ENCODE measurements at regions not wholly inside any gene's neighbourhood (a gene's known extent, or its start where the extent isn't known, plus 50 kb on each side); places are given as distances from the start of the nearest gene placed in this dataset.
"Not testable (repeated sequence)": the region's sequence is repeated elsewhere in the genome, so short reads cannot be mapped to it uniquely, and the experiment has no call there.

DNA sequence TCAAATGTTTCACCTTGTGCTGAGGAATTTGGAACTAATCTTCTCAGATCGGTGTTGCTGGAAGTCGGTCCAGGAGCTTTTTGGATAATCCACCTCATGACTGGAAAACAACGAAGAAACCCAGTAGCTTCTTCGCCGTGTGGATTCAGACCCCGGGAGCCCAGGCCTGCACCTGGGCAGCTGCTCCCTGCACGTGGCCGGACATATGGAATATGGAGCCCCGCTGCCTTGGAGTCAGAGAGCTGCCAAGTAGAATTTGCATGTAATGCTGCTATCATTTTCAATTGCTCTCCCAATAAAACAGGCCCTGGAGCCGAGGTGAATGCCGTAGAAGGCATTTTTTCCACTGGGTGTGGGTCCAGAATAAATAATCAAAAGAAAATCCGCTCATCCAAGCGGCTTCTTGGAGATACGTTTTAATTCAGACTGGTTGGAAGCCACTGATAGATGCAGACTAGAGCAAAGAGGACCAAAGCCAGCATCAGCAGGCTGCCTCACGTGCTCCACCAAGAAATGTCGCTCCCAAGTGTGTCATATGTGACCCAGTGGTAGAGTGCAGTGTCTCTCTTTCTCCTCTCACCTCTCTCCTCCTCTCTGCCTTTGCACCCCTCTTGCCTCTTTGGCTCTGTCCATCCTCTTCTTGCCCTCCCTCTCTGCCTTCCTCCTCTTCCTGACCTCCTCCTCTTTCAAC lies 115.3 kb downstream of the ZNF664 start:
- no peak overlapping the region for H3K4me3 ChIP-seq (ENCODE audit: low read depth, low read length)
- in situ Hi-C loops (cut with HindIII; ENCODE audit: low sequenced_read_pairs): no loop called here
- TF ChIP-seq, protein P1, sequence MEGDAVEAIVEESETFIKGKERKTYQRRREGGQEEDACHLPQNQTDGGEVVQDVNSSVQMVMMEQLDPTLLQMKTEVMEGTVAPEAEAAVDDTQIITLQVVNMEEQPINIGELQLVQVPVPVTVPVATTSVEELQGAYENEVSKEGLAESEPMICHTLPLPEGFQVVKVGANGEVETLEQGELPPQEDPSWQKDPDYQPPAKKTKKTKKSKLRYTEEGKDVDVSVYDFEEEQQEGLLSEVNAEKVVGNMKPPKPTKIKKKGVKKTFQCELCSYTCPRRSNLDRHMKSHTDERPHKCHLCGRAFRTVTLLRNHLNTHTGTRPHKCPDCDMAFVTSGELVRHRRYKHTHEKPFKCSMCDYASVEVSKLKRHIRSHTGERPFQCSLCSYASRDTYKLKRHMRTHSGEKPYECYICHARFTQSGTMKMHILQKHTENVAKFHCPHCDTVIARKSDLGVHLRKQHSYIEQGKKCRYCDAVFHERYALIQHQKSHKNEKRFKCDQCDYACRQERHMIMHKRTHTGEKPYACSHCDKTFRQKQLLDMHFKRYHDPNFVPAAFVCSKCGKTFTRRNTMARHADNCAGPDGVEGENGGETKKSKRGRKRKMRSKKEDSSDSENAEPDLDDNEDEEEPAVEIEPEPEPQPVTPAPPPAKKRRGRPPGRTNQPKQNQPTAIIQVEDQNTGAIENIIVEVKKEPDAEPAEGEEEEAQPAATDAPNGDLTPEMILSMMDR (IDR thresholded peaks at IDR 0.05; ENCODE audit: low read depth, low read length, missing control alignments): no peak
- no peak for DNase-seq (ENCODE audit: low read depth)

DNA sequence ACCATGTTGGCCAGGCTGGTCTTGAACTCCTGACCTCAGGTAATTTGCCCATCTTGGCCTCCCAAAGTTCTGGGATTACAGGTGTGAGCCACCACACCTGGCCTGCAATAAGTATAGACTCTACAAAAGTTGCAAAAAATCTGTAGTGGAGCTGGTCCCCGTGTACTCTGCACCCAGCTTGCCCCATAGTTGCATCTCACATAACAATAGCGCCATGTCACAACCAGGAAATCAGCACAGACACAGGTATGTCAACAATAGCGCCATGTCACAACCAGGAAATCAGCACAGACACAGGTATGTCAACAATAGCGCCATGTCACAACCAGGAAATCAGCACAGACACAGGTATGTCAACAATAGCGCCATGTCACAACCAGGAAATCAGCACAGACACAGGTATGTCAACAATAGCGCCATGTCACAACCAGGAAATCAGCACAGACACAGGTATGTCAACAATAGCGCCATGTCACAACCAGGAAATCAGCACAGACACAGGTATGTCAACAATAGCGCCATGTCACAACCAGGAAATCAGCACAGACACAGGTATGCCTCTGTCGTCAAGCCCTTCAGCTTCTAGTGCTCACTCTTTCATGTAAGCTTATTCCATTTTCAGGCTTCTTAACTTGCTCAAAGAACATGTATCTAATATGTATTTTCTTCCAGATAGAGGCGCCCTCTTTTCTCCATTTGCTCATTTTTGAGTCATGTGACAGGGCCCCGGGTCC lies 116.3 kb downstream of the ZNF664 start:
- in situ Hi-C loops (cut with HindIII; ENCODE audit: low sequenced_read_pairs); H3K4me3 ChIP-seq (ENCODE audit: low read depth, low read length); DNase-seq (ENCODE audit: low read depth): not testable (repeated sequence)

DNA sequence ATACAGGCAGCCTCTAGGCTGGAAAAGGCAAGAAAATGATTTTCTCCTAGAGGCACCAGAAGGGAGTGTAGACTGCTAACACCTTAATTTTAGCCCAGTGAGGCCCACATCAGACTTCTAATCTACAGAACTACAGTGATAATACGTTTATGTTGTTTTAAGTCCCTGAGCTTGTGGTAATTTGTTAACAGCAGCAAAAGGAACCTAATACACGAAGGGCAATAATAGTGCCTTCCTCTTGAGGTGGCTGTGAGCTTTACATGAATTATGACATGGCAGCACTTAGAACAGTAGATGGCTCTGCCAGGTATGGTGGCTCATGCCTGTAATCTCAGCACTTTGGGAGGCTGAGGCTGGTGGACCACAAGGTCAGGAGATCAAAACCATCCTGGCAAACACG lies 118.8 kb downstream of the ZNF664 start:
- no peak for DNase-seq (ENCODE audit: low read depth)
- no peak overlapping the region for H3K4me3 ChIP-seq (ENCODE audit: low read depth, low read length)
- TF ChIP-seq, protein P1 (IDR thresholded peaks at IDR 0.05; ENCODE audit: low read depth, low read length, missing control alignments): no peak
- in situ Hi-C loops (cut with HindIII; ENCODE audit: low sequenced_read_pairs): no loop called here

DNA sequence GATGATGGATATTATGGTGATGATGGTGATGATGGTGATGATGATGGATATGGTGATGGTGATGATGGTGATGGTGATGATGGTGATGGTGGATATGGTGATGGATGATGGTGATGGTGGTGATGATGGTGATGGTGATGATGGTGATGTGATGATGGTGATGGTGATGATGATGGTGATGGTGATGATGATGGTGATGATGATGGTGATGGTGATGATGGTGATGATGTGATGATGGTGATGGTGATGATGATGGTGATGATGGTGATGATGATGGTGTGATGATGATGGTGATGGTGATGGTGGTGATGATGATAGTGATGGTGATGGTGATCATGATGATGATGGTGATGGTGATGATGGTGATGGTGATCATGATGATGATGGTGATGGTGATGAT lies 119.5 kb downstream of the ZNF664 start:
- in situ Hi-C loops (cut with HindIII; ENCODE audit: low sequenced_read_pairs); H3K4me3 ChIP-seq (ENCODE audit: low read depth, low read length); DNase-seq (ENCODE audit: low read depth): not testable (repeated sequence)

DNA sequence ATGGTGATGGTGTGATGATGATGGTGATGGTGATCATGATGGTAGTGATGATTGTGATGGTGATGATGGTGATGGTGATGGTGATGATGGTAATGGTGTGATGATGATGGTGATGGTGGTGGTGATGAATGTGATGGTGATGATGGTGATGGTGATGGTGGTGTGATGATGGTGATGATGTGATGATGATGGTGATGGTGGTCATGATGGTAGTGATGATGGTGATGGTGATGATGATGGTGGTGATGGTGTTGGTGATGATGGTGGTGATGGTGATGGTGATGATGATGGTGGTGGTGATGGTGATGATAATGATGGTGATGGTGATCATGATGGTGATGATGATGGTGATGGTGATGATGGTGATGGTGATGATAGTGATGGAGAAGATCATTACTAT lies 120.3 kb downstream of the ZNF664 start:
- in situ Hi-C loops (cut with HindIII; ENCODE audit: low sequenced_read_pairs): no loop called here
- H3K4me3 ChIP-seq (ENCODE audit: low read depth, low read length): no peak overlapping the region
- TF ChIP-seq, protein P1 (IDR thresholded peaks at IDR 0.05; ENCODE audit: low read depth, low read length, missing control alignments): no peak
- no peak for DNase-seq (ENCODE audit: low read depth)

DNA sequence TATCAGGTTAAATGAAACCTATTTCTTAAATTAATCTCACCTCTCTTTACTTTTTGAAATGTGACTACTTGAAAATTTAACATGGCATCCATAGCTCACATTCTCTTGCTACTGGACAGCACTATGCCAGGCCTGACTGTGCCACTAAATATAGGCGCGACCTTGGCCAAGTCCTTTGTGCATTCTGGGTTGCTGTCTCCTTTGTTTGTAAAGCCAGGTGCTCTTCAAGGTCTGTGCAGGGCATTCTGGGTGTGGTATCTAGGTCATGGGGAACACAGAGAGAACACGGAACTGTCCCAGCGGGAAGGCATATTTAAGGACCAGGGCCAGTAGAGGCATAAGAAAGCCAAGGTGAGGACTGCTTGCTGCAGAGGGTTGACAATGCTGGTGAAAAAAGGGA lies 121.2 kb downstream of the ZNF664 start:
- no peak overlapping the region for H3K4me3 ChIP-seq (ENCODE audit: low read depth, low read length)
- in situ Hi-C loops (cut with HindIII; ENCODE audit: low sequenced_read_pairs): no loop called here
- TF ChIP-seq, protein P1 (IDR thresholded peaks at IDR 0.05; ENCODE audit: low read depth, low read length, missing control alignments): no peak
- DNase-seq (ENCODE audit: low read depth): no peak

DNA sequence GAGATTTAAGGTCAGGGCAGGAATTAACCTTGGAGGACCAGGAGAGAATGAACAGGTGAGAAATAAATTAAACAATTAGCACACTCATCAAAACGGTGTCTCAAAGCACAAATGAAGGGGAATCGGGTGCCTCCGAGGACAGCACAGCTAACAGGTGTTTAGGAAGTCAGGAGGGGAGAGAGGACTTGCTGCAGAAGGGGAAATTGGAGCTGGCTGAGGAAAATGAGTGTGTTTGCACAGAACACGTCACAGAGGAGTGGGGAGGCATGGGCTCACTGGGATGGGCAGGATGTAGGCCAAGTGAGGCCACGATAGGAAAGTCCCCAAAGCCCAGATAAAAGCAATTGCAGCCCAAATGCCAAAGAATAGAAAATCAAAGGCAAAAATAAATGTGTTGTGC lies 121.7 kb downstream of the ZNF664 start:
- in situ Hi-C loops (cut with HindIII; ENCODE audit: low sequenced_read_pairs): no loop called here
- H3K4me3 ChIP-seq (ENCODE audit: low read depth, low read length): no peak overlapping the region
- TF ChIP-seq, protein P1 (IDR thresholded peaks at IDR 0.05; ENCODE audit: low read depth, low read length, missing control alignments): no peak
- no peak for DNase-seq (ENCODE audit: low read depth)

Measured in astrocyte of the cerebellum (primary cell).